HEK293T (cell line): ENCODE measurements at regions not wholly inside any gene's neighbourhood (a gene's known extent, or its start where the extent isn't known, plus 50 kb on each side); places are given as distances from the start of the nearest gene placed in this dataset.

Experiments used
- ARNT ChIP-seq: fragments of 450-650 bp; IDR thresholded peaks from 2 replicates; pipeline ENCODE4 v1.6.1; 2017; ENCODE audit warnings: mild to moderate bottlenecking
- BHLHE40 ChIP-seq: fragments of 450-650 bp; IDR thresholded peaks from 2 replicates; pipeline ENCODE4 v1.6.1; 2016; ENCODE audit warnings: mild to moderate bottlenecking, moderate library complexity, borderline replicate concordance
- FOXA1 ChIP-seq: fragments of 450-650 bp; IDR thresholded peaks from 2 replicates; pipeline ENCODE4 v1.6.1; 2016; ENCODE audit warnings: mild to moderate bottlenecking
- FOXK2 ChIP-seq: fragments of 450-650 bp; IDR thresholded peaks from 2 replicates; pipeline ENCODE4 v1.6.1; 2016; ENCODE audit warnings: mild to moderate bottlenecking
- FOXM1 ChIP-seq: fragments of 450-650 bp; IDR thresholded peaks from 2 replicates; pipeline ENCODE4 v1.6.1; 2017; ENCODE audit warnings: mild to moderate bottlenecking, borderline replicate concordance
- L3MBTL2 ChIP-seq: fragments of 450-650 bp; conservative IDR thresholded peaks from 2 replicates; pipeline ENCODE4 v1.6.1; 2016; ENCODE audit warnings: mild to moderate bottlenecking
- LEF1 ChIP-seq: fragments of 450-650 bp; IDR thresholded peaks from 2 replicates; pipeline ENCODE4 v1.6.1; 2017; ENCODE audit warnings: mild to moderate bottlenecking, borderline replicate concordance
- NFRKB ChIP-seq: fragments of 450-650 bp; IDR thresholded peaks from 2 replicates; pipeline ENCODE4 v1.6.1; 2016; ENCODE audit warnings: mild to moderate bottlenecking, moderate library complexity
- SP1 ChIP-seq: fragments of 450-650 bp; IDR thresholded peaks from 2 replicates; pipeline ENCODE4 v1.6.1; 2017
- SUZ12 ChIP-seq: fragments of 450-650 bp; IDR thresholded peaks from 2 replicates; pipeline ENCODE4 v1.6.1; 2016; ENCODE audit warnings: mild to moderate bottlenecking
- TARDBP ChIP-seq: fragments of 450-650 bp; IDR thresholded peaks from 2 replicates; pipeline ENCODE4 v1.6.1; 2016
- TF ChIP-seq, protein P1 (sequence below): fragments of 450-650 bp; IDR thresholded peaks from 2 replicates; pipeline ENCODE4 v1.6.1; 2016

DNA sequence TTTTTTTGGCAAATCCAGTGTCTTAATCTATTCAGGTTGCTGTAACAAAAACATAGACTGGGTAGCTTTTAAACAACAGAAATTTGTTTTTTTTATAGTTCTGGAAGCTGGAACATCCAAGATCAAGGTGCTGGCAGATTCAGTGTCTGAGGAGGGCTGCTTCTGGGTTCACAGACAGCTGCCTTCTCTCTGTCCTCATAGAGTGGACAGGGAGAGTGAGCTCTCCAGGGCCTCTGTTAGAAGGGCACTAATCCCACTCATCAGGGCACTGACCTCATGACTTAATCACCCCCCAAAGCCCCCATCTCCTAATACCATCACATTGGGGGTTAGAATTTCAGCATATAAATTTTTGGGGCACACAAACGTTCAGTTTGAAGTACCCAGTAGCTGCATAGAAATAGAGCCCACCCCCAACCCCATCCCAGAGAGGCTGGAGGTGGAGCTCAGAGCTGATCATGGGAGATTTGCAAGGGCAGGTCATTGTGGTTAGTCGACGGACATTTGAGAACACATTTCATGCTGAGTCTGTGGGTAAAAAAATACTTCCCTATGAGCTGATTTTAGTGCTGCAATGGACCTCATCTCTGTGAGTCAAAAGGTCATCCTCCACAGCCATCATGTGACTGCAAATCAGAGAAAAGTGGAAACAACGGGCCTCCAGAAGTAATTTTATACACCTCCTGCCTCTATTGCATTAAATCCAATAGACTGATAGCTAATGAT, 203.1 kb upstream of the CADM1 start:
- TF ChIP-seq FOXK2 = no peak
- no peak for TF ChIP-seq LEF1
- TF ChIP-seq FOXM1 = no peak
- no peak for TF ChIP-seq BHLHE40
- no peak for TF ChIP-seq SP1
- TF ChIP-seq NFRKB = no peak
- no peak for TF ChIP-seq L3MBTL2
- TF ChIP-seq, protein P1, sequence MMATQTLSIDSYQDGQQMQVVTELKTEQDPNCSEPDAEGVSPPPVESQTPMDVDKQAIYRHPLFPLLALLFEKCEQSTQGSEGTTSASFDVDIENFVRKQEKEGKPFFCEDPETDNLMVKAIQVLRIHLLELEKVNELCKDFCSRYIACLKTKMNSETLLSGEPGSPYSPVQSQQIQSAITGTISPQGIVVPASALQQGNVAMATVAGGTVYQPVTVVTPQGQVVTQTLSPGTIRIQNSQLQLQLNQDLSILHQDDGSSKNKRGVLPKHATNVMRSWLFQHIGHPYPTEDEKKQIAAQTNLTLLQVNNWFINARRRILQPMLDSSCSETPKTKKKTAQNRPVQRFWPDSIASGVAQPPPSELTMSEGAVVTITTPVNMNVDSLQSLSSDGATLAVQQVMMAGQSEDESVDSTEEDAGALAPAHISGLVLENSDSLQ = no peak
- TF ChIP-seq FOXA1 = no peak
- no peak for TF ChIP-seq SUZ12
- no peak for TF ChIP-seq TARDBP
- no peak for TF ChIP-seq ARNT
